Amniotic stem cell (primary cell): ENCODE measurements at regions not wholly inside any gene's neighbourhood (a gene's known extent, or its start where the extent isn't known, plus 50 kb on each side); places are given as distances from the start of the nearest gene placed in this dataset.

Experiments used
- DNase-seq: peaks from one replicate; lab custom pipeline; 2025; lab: John Stamatoyannopoulos, UW

GRCh38 chr17:72208832-72209231 lies 88.0 kb downstream of the SOX9 start:
- no peak for DNase-seq

- DNase-seq = no peak
Observed at GRCh38 chr17:72212041-72212440, 91.2 kb downstream of the SOX9 start.

- no peak for DNase-seq
Observed at GRCh38 chr17:72215490-72215889, 94.7 kb downstream of the SOX9 start.

- DNase-seq = no peak
Observed at GRCh38 chr17:72215928-72216327, 95.1 kb downstream of the SOX9 start.

GRCh38 chr17:72219137-72219823 lies 98.5 kb downstream of the SOX9 start:
- no peak for DNase-seq

- DNase-seq = no peak
Observed at GRCh38 chr17:72219824-72220493, 99.1 kb downstream of the SOX9 start.

- DNase-seq = no peak
Observed at GRCh38 chr17:72222661-72223380, 102.0 kb downstream of the SOX9 start.

GRCh38 chr17:72223866-72224291 lies 103.1 kb downstream of the SOX9 start:
- no peak for DNase-seq

- no peak for DNase-seq
Observed at GRCh38 chr17:72226322-72226721, 105.5 kb downstream of the SOX9 start.

- DNase-seq = no peak
Observed at GRCh38 chr17:72233986-72234385, 113.2 kb downstream of the SOX9 start.

GRCh38 chr17:72234985-72235384 lies 114.2 kb downstream of the SOX9 start:
- no peak for DNase-seq

GRCh38 chr17:72236980-72237633 lies 116.3 kb downstream of the SOX9 start:
- no peak for DNase-seq

GRCh38 chr17:72238157-72238673 lies 117.4 kb downstream of the SOX9 start:
- DNase-seq = no peak

GRCh38 chr17:72239548-72239947 lies 118.7 kb downstream of the SOX9 start:
- DNase-seq = no peak

- no peak for DNase-seq
Observed at GRCh38 chr17:72240333-72240732, 119.5 kb downstream of the SOX9 start.

- no peak for DNase-seq
Observed at GRCh38 chr17:72244494-72244893, 123.7 kb downstream of the SOX9 start.

- no peak for DNase-seq
Observed at GRCh38 chr17:72244956-72245355, 124.1 kb downstream of the SOX9 start.

- DNase-seq = no peak
Observed at GRCh38 chr17:72249441-72249840, 128.6 kb downstream of the SOX9 start.

- DNase-seq = no peak
Observed at GRCh38 chr17:72250206-72250605, 129.4 kb downstream of the SOX9 start.

- no peak for DNase-seq
Observed at GRCh38 chr17:72253597-72253996, 132.8 kb downstream of the SOX9 start.

- DNase-seq = no peak
Observed at GRCh38 chr17:72254808-72255449, 134.1 kb downstream of the SOX9 start.

- DNase-seq = no peak
Observed at GRCh38 chr17:72255481-72255880, 134.7 kb downstream of the SOX9 start.
